ENCODE measurements at regions not wholly inside any gene's neighbourhood (a gene's known extent, or its start where the extent isn't known, plus 50 kb on each side); places are given as distances from the start of the nearest gene placed in this dataset.

DNA sequence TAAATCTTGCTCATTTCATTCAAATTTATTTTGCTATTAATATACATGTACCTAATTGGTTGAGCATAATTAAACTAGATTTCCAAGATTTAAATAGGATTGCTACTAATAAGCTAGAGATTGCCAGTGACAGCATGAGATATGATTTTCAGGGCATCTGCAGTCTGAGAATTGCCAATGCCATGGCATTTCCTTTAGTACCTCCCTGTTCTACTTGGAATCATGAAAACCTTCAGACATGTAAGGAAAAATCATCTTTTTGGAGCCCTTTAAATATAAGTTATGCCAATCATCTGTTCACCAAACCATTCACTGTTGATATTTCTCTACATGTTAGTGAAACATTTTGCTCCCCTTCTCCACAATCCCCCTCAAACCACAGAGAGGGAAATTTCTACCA, 691.4 kb downstream of the DNAH5 start:
- intact Hi-C loops (cut with micrococcal nuclease) = no loop called here
- DNase-seq = no peak
- no peaks in the 10 kb centered on the region for H3K9me3 ChIP-seq (replicated peaks)
- no peak overlapping the region for H3K4me3 ChIP-seq
- no peaks in the 10 kb centered on the region for H3K4me1 ChIP-seq
- no peak overlapping the region for H3K27ac ChIP-seq (replicated peaks)
- no peaks in the 10 kb centered on the region for H3K36me3 ChIP-seq
- H3K27me3 ChIP-seq (ENCODE audit: low read depth) = no peaks in the 10 kb centered on the region
- TF ChIP-seq, protein P1, sequence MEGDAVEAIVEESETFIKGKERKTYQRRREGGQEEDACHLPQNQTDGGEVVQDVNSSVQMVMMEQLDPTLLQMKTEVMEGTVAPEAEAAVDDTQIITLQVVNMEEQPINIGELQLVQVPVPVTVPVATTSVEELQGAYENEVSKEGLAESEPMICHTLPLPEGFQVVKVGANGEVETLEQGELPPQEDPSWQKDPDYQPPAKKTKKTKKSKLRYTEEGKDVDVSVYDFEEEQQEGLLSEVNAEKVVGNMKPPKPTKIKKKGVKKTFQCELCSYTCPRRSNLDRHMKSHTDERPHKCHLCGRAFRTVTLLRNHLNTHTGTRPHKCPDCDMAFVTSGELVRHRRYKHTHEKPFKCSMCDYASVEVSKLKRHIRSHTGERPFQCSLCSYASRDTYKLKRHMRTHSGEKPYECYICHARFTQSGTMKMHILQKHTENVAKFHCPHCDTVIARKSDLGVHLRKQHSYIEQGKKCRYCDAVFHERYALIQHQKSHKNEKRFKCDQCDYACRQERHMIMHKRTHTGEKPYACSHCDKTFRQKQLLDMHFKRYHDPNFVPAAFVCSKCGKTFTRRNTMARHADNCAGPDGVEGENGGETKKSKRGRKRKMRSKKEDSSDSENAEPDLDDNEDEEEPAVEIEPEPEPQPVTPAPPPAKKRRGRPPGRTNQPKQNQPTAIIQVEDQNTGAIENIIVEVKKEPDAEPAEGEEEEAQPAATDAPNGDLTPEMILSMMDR (IDR thresholded peaks at IDR 0.05; ENCODE audit: borderline replicate concordance) = no peak

DNA sequence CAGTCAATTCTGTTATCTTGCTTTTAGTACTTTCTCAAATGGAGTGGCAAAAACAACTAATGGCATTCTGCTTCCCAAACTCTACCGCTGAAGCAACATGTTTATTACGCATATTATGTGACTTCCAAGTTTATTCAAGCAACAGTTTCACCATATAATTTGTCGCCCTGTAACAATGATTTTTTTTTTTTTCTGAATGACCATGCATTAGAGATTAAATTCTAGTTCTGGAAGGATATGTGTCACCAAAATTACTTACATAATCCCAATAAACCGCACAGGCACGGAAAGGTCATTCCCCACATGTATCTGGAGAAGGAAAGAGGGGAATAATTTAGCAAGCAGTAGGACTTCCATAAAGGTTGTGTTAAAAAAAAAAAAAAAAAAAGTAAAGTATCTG, 691.8 kb downstream of the DNAH5 start:
- no peaks in the 10 kb centered on the region for H3K4me1 ChIP-seq
- H3K27ac ChIP-seq (replicated peaks) = no peak overlapping the region
- DNase-seq = no peak
- no peaks in the 10 kb centered on the region for H3K9me3 ChIP-seq (replicated peaks)
- no peaks in the 10 kb centered on the region for H3K27me3 ChIP-seq (ENCODE audit: low read depth)
- H3K4me3 ChIP-seq = no peak overlapping the region
- intact Hi-C loops (cut with micrococcal nuclease) = no loop called here
- TF ChIP-seq, protein P1 (IDR thresholded peaks at IDR 0.05; ENCODE audit: borderline replicate concordance) = no peak
- no peaks in the 10 kb centered on the region for H3K36me3 ChIP-seq

DNA sequence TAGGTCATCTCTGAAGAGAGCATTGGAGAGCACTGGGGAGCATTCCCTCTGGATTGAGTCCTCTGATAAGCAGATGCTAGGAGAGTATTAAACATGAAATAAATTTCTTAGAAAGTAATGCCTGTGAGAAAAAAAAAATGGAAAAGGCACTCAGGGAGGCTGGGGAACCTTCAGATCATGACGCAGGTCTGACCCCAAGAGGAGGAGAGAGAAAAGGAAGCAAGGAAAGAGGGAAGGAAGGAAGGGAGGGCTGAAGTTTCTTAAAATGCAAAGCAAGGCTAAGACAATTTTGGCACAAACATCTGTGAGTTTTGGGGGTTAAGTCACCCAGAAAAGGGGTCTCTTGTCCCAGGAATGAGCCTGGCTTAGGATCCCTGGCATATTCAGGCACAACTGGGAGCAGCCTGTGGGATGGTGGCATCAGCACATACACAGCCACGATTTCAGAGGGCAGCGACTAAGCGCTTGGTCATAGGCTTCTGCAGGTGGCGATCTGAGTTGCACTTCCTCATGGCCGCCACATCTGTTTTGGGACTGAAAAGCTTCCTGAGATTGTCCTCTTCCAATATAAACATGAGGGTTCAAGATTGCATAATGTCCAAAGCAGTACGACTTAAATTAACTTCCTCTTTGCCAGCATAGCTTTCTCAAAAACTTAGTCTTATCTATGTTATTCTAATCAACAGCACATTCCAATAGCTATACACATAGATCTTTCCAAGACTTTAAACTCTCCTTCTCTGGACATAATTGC, 692.7 kb downstream of the DNAH5 start:
- H3K27ac ChIP-seq (replicated peaks) = no peak overlapping the region
- intact Hi-C loops (cut with micrococcal nuclease) = no loop called here
- H3K4me1 ChIP-seq = no peaks in the 10 kb centered on the region
- no peaks in the 10 kb centered on the region for H3K36me3 ChIP-seq
- TF ChIP-seq, protein P1 (IDR thresholded peaks at IDR 0.05; ENCODE audit: borderline replicate concordance) = no peak
- peak; percentile 15 for DNase-seq
- H3K4me3 ChIP-seq = no peak overlapping the region
- H3K9me3 ChIP-seq (replicated peaks) = no peaks in the 10 kb centered on the region
- H3K27me3 ChIP-seq (ENCODE audit: low read depth) = no peaks in the 10 kb centered on the region

DNA sequence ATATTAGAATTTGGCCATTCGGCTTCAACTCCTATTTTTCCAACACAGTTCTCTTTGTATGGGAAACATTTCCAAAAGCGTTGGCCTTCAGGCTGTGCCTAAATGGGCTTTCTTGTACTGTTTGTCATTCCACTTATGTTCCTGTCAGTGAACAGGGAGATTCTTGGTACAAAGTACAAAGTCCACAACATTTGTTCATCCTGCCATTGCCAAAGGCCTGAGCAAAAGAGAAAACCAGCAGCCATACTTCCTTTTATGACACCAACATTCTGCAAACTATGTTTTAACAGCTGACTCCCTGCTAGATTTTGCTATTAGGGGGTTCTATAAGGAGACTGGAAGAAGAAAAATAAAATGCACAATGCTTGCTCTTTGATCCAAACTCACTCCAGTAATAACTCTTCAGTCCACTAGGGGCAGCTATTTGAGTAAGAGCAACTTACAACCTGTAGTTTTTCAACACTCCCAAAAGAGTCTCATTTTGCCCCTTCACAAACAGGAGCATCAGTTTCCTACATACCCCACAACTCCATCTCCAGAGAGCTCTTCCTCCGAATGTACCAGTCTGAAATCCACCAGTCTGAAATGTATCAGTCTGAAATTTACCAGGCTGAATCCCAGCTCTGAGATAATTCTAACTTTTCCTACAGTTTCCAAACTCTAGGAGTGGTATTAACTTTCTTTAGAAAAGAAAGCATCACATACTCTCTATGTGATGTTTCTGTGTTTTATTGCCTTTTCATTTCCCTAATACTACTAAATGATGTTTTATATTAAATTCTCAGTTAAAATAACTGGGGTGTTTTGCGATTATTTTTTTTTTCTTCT, 693.8 kb downstream of the DNAH5 start:
- TF ChIP-seq, protein P1 (IDR thresholded peaks at IDR 0.05; ENCODE audit: borderline replicate concordance) = peak; percentile 39
- H3K9me3 ChIP-seq (replicated peaks) = peaks cover under 1% of the 10 kb centered on the region
- H3K4me1 ChIP-seq = no peaks in the 10 kb centered on the region
- no peaks in the 10 kb centered on the region for H3K27me3 ChIP-seq (ENCODE audit: low read depth)
- H3K27ac ChIP-seq (replicated peaks) = no peak overlapping the region
- no peaks in the 10 kb centered on the region for H3K36me3 ChIP-seq
- no peak for DNase-seq
- intact Hi-C loops (cut with micrococcal nuclease) = no loop called here
- no peak overlapping the region for H3K4me3 ChIP-seq

DNA sequence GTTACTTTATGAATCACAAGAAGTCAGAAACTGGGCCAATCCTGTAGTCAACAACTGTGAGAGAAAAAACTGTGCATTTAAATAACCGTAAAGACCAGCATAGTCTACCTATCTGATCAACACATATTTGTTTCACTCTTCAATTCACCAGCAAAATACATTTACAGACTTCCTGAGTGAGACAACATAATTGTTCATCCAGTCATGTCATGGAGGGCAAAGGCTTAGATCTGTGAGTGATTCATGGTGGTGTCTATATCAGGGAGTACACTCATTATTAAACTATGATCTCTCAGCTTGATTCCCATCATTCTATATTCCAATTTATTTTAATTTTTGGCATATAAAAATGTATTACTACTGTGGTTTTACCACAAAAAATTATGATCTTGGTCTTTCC, 694.6 kb downstream of the DNAH5 start:
- Histone ChIP-seq H3K36me3 (no peaks in the 10 kb centered on the region), H3K4me1 (no peaks in the 10 kb centered on the region), H3K4me3 (no peak overlapping the region), H3K27me3 (ENCODE audit: low read depth) (no peaks in the 10 kb centered on the region), H3K27ac (replicated peaks) (no peak overlapping the region), H3K9me3 (replicated peaks) (peaks cover 7% of the 10 kb centered on the region)
- intact Hi-C loops (cut with micrococcal nuclease) = no loop called here
- DNase-seq = no peak
- TF ChIP-seq, protein P1 (IDR thresholded peaks at IDR 0.05; ENCODE audit: borderline replicate concordance) = no peak

Data from left ventricle myocardium inferior (tissue), 1 donor.